ENCODE measurements at regions not wholly inside any gene's neighbourhood (a gene's known extent, or its start where the extent isn't known, plus 50 kb on each side); places are given as distances from the start of the nearest gene placed in this dataset.

- DNase-seq (ENCODE audit: low read depth in 2 of 2) = no peak
Observed at GRCh38 chr18:41543815-41544214, 411.2 kb upstream of the PIK3C3 start.

- no peak for DNase-seq (ENCODE audit: low read depth in 2 of 2)
Observed at GRCh38 chr18:41540237-41540871, 414.7 kb upstream of the PIK3C3 start.

- no peak for DNase-seq (ENCODE audit: low read depth in 2 of 2)
Observed at GRCh38 chr18:41538751-41539150, 416.3 kb upstream of the PIK3C3 start.

GRCh38 chr18:41537666-41538065 is 417.4 kb upstream of the PIK3C3 start:
- DNase-seq (ENCODE audit: low read depth in 2 of 2) = no peak

- DNase-seq (ENCODE audit: low read depth in 2 of 2) = no peak
Observed at GRCh38 chr18:41532344-41533086, 422.5 kb upstream of the PIK3C3 start.

GRCh38 chr18:41530970-41531369 is 424.1 kb upstream of the PIK3C3 start:
- DNase-seq (ENCODE audit: low read depth in 2 of 2) = no peak

GRCh38 chr18:41529093-41529492 is 425.9 kb upstream of the PIK3C3 start:
- DNase-seq (ENCODE audit: low read depth in 2 of 2) = no peak

GRCh38 chr18:41526054-41526453 is 429.0 kb upstream of the PIK3C3 start:
- no peak for DNase-seq (ENCODE audit: low read depth in 2 of 2)

- DNase-seq (ENCODE audit: low read depth in 2 of 2) = no peak
Observed at GRCh38 chr18:41524674-41525470, 430.2 kb upstream of the PIK3C3 start.

- no peak for DNase-seq (ENCODE audit: low read depth in 2 of 2)
Observed at GRCh38 chr18:41517142-41517541, 437.9 kb upstream of the PIK3C3 start.

GRCh38 chr18:41513438-41513837 is 441.6 kb upstream of the PIK3C3 start:
- no peak for DNase-seq (ENCODE audit: low read depth in 2 of 2)

GRCh38 chr18:41504316-41504715 is 450.7 kb upstream of the PIK3C3 start:
- no peak for DNase-seq (ENCODE audit: low read depth in 2 of 2)

- DNase-seq (ENCODE audit: low read depth in 2 of 2) = no peak
Observed at GRCh38 chr18:41501848-41502247, 453.2 kb upstream of the PIK3C3 start.

- no peak for DNase-seq (ENCODE audit: low read depth in 2 of 2)
Observed at GRCh38 chr18:41499345-41499744, 455.7 kb upstream of the PIK3C3 start.

- no peak for DNase-seq (ENCODE audit: low read depth in 2 of 2)
Observed at GRCh38 chr18:41490861-41491260, 464.2 kb upstream of the PIK3C3 start.

- no peak for DNase-seq (ENCODE audit: low read depth in 2 of 2)
Observed at GRCh38 chr18:41486575-41486974, 468.5 kb upstream of the PIK3C3 start.

- no peak for DNase-seq (ENCODE audit: low read depth in 2 of 2)
Observed at GRCh38 chr18:41484069-41484468, 471.0 kb upstream of the PIK3C3 start.

- no peak for DNase-seq (ENCODE audit: low read depth in 2 of 2)
Observed at GRCh38 chr18:41482501-41482900, 472.5 kb upstream of the PIK3C3 start.

GRCh38 chr18:41466436-41467160 is 488.4 kb upstream of the PIK3C3 start:
- no peak for DNase-seq (ENCODE audit: low read depth in 2 of 2)

- DNase-seq (ENCODE audit: low read depth in 2 of 2) = no peak
Observed at GRCh38 chr18:41465386-41465785, 489.6 kb upstream of the PIK3C3 start.

- no peak for DNase-seq (ENCODE audit: low read depth in 2 of 2)
Observed at GRCh38 chr18:41464278-41464677, 490.8 kb upstream of the PIK3C3 start.

- no peak for DNase-seq (ENCODE audit: low read depth in 2 of 2)
Observed at GRCh38 chr18:41462946-41463345, 492.1 kb upstream of the PIK3C3 start.

Data from stimulated activated CD4-positive, alpha-beta T cell treated with anti-CD3 and anti-CD28 coated beads, Interleukin-4, amount 100 ng/mL, for 48 hours (primary cell).